GM12878 (cell line): ENCODE measurements at regions not wholly inside any gene's neighbourhood (a gene's known extent, or its start where the extent isn't known, plus 50 kb on each side); places are given as distances from the start of the nearest gene placed in this dataset.
"Not testable (repeated sequence)": the region's sequence is repeated elsewhere in the genome, so short reads cannot be mapped to it uniquely, and the experiment has no call there.

Experiments used
- ATAC-seq: fragments of 200-7000 bp; cut with Tn5 transposase; 3 replicates; pipeline ENCODE4 v1.9.1; 2020; ENCODE audit warnings: mild to moderate bottlenecking, moderate library complexity
- BruUV-seq: library from RNA; stranded (reverse); fragments of 400-500 nt; replicated peaks from 2 replicates; lab custom pipeline; 2021; lab: Mats Ljungman, UMichigan
- CTCF ChIA-PET: fragments of 300-600 bp; sonication (Branson Sonifier 250); formaldehyde crosslinking; extraction: SDS; loops from one replicate; lab custom pipeline; 2021; ENCODE audit warnings: inconsistent platforms; lab: Yijun Ruan, JAX
- POLR2A ChIA-PET: fragments of 350-600 bp; formaldehyde crosslinking; extraction: SDS; loops from one replicate; lab custom pipeline; 2021; ENCODE audit warnings: inconsistent platforms; lab: Charles Lee
- RAD21 ChIA-PET: fragments of 300-600 bp; sonication (Branson Sonifier 250); formaldehyde crosslinking; loops from one replicate; lab custom pipeline; 2023; ENCODE audit warnings: antibody characterized with exemption; ENCODE audit not compliant: unreplicated experiment; lab: Charles Lee
- SMC1A ChIA-PET: fragments of 300-600 bp; sonication (Branson Sonifier 250); formaldehyde crosslinking; loops from one replicate; lab custom pipeline; 2023; ENCODE audit not compliant: unreplicated experiment, uncharacterized antibody; lab: Charles Lee
- DNase-seq: peaks from one replicate; pipeline ENCODE4 v3.0.0-alpha.2; 2011; ENCODE audit warnings: low read depth, low spot score
- FAIRE-seq: peaks from 3 replicates; lab custom pipeline; 2011; peaks lifted over from hg19 to GRCh38; lab: Jason Lieb, UNC
- H2AFZ ChIP-seq: 2 replicates; pipeline ENCODE4 v1.6.0; 2011; ENCODE audit warnings: low read depth, low read length, control low read depth; ENCODE audit not compliant: control insufficient read depth
- H3K27ac ChIP-seq: 2 replicates; pipeline ENCODE4 v1.5.1; 2011; ENCODE audit warnings: control low read depth; ENCODE audit not compliant: control insufficient read depth, insufficient read depth
- H3K27me3 ChIP-seq, 2 experiments: replicated peaks in 1 of 2; 2 replicates each; pipeline versions ENCODE4 v1.6.0 to v1.6.1; 2011; ENCODE audit warnings: low read length in 1 of 2; ENCODE audit not compliant: control insufficient read depth in 2 of 2, insufficient read depth in 2 of 2
- H3K36me3 ChIP-seq, 2 experiments: 2 replicates each; pipeline ENCODE4 v1.5.1; 2011; ENCODE audit warnings: low read length in 1 of 2; ENCODE audit not compliant: control insufficient read depth in 2 of 2, insufficient read depth in 2 of 2
- H3K4me1 ChIP-seq: 2 replicates; pipeline ENCODE4 v1.6.1; 2011; ENCODE audit warnings: mild to moderate bottlenecking, low read length, moderate library complexity, mixed read lengths; ENCODE audit not compliant: control insufficient read depth, insufficient read depth
- H3K4me2 ChIP-seq: 2 replicates; pipeline ENCODE4 v1.6.0; 2011; ENCODE audit warnings: control low read depth; ENCODE audit not compliant: control insufficient read depth, insufficient read depth
- H3K4me3 ChIP-seq: fragments of 200-600 bp; sonication (generic); 2 replicates; pipeline ENCODE4 v1.5.1; 2016
- H3K79me2 ChIP-seq: 2 replicates; pipeline ENCODE4 v1.6.0; 2011; ENCODE audit warnings: low read length; ENCODE audit not compliant: control insufficient read depth, insufficient read depth
- H3K9ac ChIP-seq: 2 replicates; pipeline ENCODE4 v1.8.0; 2011; ENCODE audit warnings: low read length, control low read depth, mixed read lengths; ENCODE audit not compliant: control insufficient read depth, insufficient read depth
- H3K9me3 ChIP-seq: replicated peaks from 3 replicates; pipeline ENCODE4 v1.5.1; 2011; ENCODE audit warnings: mild to moderate bottlenecking, low read length; ENCODE audit not compliant: control insufficient read depth, insufficient read depth
- H4K20me1 ChIP-seq: 2 replicates; pipeline ENCODE4 v1.6.0; 2011; ENCODE audit not compliant: control insufficient read depth, insufficient read depth
- MTA3 ChIP-seq: IDR thresholded peaks from 2 replicates; pipeline ENCODE4 v1.6.1; 2012; ENCODE audit warnings: low read length, inconsistent platforms, borderline replicate concordance
- WGBS: methylation state at CpG from one replicate; pipeline ENCODE4 v1.1.6; 2016; ENCODE audit warnings: low lambda C conversion rate; ENCODE audit not compliant: insufficient replicate concordance, insufficient coverage; ENCODE audit errors: missing lambda C conversion rate; 5-methylcytosine and 5-hydroxymethylcytosine counted together
- in situ Hi-C: fragments of 300-500 bp; cut with MboI; formaldehyde crosslinking; loops from 9 replicates; pipeline ENCODE4 v1.14.3; 2018; ENCODE audit warnings: mixed read lengths
- intact Hi-C: fragments of 100-400 bp; cut with micrococcal nuclease; formaldehyde crosslinking; loops from one replicate; pipeline ENCODE4 v1.14.2; 2022; ENCODE audit not compliant: unreplicated experiment

DNA sequence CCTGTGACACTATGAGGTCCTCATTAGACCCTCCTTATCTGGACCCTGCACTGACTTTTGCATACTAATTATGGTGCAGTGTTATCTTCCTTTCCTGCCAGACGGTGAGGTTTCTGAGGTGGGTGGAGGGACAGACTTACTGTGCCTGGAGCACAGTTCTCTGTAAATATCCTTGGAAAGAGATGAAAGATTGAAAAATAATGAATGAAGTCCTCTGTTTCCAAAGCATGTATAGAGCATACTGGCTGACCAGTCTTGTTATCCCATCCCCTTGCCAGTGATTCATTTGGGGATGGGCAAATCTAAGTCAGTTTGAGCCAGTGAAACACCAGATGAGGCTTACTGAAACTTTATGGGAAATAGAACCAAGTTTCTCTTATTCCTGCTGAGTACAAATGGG is 152.6 kb upstream of the HDDC2 start:
- ChIA-PET CTCF (no interaction called here), POLR2A (no interaction called here), RAD21 (no interaction called here), SMC1A (no interaction called here)
- H3K27me3 ChIP-seq, result no peaks in the 10 kb centered on the region
- no peaks in the 10 kb centered on the region for H3K36me3 ChIP-seq
- no peak overlapping the region for H3K27ac ChIP-seq
- FAIRE-seq (no peak), DNase-seq (no peak), ATAC-seq (no peak)
- BruUV-seq, result no TSS peak
- 80% methylated on average over 1 of the region's 1 CpG for WGBS
- intact Hi-C loops (no loop called here), in situ Hi-C loops (no loop called here)
- no peak overlapping the region for H3K4me3 ChIP-seq
- H4K20me1 ChIP-seq, result no peaks in the 10 kb centered on the region
- H3K4me1 ChIP-seq, result no peaks in the 10 kb centered on the region
- H3K9ac ChIP-seq, result no peak overlapping the region
- no peaks in the 10 kb centered on the region for H3K79me2 ChIP-seq
- no peak overlapping the region for H3K4me2 ChIP-seq
- H3K9me3 ChIP-seq, result peaks cover 2% of the 10 kb centered on the region; the same call in 2 of the 3 replicates
- H2AFZ ChIP-seq, result no peak overlapping the region
- TF ChIP-seq MTA3, result no peak

DNA sequence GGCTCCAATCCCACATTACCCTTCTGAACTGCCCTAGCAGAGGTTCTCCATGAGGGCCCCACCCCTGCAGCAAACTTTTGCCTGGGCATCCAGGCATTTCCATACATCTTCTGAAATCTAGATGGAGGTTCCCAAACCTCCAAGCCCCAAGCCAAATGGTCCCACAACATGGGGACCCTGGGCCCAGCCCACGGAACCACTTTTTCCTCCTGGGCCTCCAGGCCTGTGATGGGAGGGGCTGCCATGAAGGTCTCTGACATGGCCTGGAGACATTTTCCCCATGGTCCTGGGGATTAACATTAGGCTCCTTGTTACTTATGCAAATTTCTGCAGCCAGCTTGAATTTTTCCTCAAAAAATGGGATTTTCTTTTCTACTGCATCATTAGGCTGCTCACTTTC is 156.7 kb upstream of the HDDC2 start:
- POLR2A ChIA-PET, H3K9me3 ChIP-seq, H2AFZ ChIP-seq, intact Hi-C loops, FAIRE-seq, DNase-seq, H3K36me3 ChIP-seq, H3K79me2 ChIP-seq, in situ Hi-C loops, H3K4me3 ChIP-seq, RAD21 ChIA-PET, H4K20me1 ChIP-seq, H3K27me3 ChIP-seq, CTCF ChIA-PET, SMC1A ChIA-PET, BruUV-seq, H3K4me1 ChIP-seq, H3K9ac ChIP-seq, ATAC-seq, H3K4me2 ChIP-seq, H3K27ac ChIP-seq: not testable (repeated sequence)
- WGBS, result 40% methylated on average over 1 of the region's 1 CpG

DNA sequence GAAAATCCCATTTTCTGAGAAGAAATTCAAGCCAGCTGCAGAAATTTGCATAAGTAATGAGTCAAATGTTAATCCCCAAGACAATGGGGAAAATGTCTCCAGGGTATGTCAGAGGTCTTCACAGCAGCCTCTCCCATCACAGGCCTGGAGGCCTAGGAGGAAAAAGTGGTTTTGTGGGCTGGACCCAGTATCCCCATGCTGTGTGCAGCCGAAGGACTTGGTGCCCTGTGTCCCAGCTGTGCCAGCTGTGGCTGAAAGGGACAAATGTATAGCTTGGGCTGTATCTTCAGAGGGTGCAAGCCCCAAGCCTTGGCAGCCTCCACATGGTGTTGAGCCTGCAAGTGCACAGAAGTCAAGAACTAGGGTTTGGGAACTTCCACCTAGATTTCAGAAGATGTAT is 163.6 kb upstream of the HDDC2 start:
- H3K4me3 ChIP-seq, in situ Hi-C loops, POLR2A ChIA-PET, H3K27ac ChIP-seq, intact Hi-C loops, H3K79me2 ChIP-seq, SMC1A ChIA-PET, H3K4me2 ChIP-seq, BruUV-seq, H3K36me3 ChIP-seq, FAIRE-seq, H2AFZ ChIP-seq, H3K4me1 ChIP-seq, H3K9ac ChIP-seq, RAD21 ChIA-PET, DNase-seq, CTCF ChIA-PET, ATAC-seq, H3K9me3 ChIP-seq, H4K20me1 ChIP-seq, H3K27me3 ChIP-seq: not testable (repeated sequence)
- WGBS, result 0% methylated on average over 1 of the region's 1 CpG
